Hematopoietic multipotent progenitor cell (in vitro differentiated cells): ENCODE measurements at regions not wholly inside any gene's neighbourhood (a gene's known extent, or its start where the extent isn't known, plus 50 kb on each side); places are given as distances from the start of the nearest gene placed in this dataset.
"Not testable (repeated sequence)": the region's sequence is repeated elsewhere in the genome, so short reads cannot be mapped to it uniquely, and the experiment has no call there.

Experiments used
- DNase-seq, 3 donors: peaks; one replicate each; pipeline ENCODE4 v3.0.0-alpha.2; 2011 to 2015; ENCODE audit warnings: low read depth in 2 of 3, low spot score in 2 of 3

DNA sequence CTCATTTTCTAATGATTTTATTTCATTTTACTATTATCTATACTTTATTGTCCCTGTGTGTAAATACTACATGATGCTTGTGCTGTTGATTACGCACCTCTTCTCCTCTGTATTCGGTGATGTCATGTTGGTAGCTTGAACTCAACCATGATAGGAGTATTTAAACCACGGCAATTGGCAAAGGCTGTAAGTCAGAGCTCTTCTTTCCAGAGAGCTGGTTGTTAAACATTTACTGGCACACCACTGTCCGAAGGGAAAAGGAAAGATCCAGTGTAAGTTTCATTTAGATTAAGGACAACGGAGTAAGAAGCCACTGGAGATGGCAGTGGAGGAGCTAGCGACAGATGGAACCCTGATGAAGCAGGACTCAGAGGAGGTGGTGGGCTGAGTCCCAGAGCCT, 93.4 kb upstream of the KCNE2 start:
- no peak for DNase-seq

- no peak for DNase-seq
These were observed 92.5 kb upstream of the KCNE2 start for GRCh38 chr21:34271189-34271851.

GRCh38 chr21:34272321-34272720, 91.5 kb upstream of the KCNE2 start:
- no peak for DNase-seq

DNA sequence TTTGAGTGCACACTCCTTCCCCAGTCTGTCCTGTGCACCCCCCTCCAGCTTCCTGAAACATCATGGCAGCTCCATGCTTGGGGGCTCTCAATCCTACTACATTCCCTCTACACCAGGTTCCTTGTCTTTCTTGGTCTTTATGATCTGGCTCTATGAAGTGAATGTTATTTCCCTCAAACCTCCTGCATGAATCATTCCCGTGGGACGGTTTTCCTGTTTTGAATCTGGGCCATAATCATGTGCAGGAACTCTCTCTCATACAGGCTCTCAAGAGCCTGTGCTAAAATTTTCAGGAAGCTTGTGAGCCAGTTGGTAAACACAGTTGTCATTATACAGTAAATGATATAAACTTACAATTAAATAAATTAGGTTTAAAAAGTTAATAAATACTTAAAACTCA, 89.8 kb upstream of the KCNE2 start:
- DNase-seq: no peak

DNA sequence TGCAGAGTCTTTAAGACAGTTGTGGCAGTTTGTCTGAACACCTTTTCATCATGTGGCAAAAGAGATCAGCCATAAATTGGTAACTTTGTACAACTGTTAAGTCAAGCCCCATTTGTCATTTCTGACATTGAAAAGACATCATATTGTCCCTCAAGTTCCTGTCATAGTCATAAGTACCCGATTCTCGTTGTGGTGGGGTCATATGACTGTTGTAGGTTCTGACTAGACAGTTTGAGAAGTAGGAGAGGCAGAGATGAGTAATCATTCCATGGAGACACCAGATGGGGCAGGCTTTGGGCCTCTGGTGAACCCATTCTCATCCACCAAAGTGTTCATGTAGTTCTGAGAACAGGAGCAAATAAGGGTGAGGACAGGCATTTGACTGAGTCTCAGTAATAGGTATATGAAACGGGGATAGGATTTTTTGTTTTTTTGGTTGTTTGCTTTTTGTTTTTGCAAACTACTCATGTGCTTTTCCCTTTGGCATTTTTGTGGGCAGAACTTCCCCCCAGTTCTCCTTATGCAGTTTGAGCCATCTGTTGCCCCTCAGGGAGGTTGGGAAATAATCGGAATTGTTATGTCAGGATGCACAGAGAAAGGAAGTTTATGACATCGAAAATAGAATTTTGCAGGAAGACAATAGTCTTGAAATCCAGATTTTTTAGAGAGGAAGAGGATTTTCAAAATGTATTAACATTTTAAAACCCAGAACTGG, 86.9 kb upstream of the KCNE2 start:
- DNase-seq: no peak

GRCh38 chr21:34278451-34278850, 85.4 kb upstream of the KCNE2 start:
- DNase-seq: no peak

DNA sequence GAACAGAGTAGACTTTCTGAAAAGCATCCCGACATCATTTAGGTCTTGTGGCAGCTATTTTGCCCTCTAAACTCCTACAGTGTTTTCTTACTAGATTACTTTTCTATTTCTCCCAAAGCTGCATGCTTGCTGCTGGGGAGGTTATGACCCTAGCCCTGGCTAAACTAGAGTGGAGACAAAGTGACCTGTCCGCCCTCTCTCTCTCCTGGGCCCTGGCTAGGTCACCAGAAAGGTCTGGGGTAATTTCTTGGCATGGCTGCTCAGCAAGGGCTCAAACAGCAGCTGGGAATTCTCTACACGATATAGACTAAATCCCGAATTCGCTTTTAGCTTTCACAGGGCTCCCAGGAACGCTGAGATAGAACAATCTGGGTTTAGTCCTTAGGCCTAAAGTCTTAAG, 84.5 kb upstream of the KCNE2 start:
- no peak for DNase-seq

DNA sequence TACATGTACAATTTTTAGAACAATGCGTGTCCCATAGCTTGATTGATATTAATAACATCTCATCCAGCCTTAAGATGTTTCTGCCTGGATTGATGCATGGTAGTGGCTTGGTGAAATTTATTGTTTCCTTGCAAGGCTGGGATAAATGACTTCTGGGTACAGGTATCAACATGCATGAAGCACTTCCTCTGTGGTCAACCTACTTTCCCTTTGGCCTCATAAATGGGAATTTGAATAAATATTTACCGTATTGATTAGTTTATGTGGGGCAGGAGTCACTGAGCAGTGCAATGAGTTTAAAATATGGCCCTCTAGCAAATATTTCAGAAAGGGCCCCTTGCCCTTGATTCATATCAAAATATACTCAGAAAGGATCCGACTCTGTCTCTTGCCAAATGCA, 83.9 kb upstream of the KCNE2 start:
- no peak for DNase-seq

GRCh38 chr21:34280389-34280795, 83.4 kb upstream of the KCNE2 start:
- DNase-seq: no peak

DNA sequence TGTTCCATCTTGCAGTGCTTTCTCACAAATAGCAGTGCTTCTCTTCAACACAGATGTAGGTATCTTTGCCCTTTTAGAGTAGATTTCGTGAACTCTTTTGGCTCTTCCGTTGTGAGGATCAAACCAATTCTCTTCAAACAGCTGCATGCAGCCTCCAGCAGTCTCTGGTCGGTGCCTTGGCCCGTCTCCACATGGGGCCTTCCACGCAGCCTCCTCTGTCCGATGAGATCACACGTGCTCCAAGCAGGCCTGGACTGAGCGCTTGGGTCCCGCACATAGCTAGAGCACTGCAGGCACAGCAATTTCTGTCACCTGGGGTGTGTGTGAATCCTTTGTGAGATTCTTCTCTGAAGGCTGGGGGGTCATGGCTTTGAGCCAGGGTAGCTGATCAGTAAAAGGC, 82.8 kb upstream of the KCNE2 start:
- no peak for DNase-seq

DNA sequence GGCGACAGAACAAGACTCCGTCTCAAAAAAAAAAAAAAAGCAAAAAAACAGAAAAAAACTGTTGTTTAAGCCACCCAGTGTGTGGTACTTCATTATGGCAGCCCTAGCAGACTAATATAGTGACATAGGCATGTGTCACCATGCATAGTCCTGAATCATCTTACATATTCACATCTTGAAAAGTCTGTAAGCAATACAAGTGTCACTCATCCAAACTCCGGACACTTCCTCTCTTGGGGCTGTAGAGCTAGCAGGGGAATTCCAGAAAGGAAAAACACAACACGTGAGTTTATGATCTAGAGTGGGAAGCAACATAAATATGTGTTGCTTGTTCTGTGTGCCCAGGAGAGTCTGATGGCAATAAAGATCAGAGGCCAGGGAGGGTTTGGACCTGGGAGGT, 81.6 kb upstream of the KCNE2 start:
- DNase-seq: no peak

GRCh38 chr21:34284666-34285065, 79.1 kb upstream of the KCNE2 start:
- DNase-seq: no peak

- not testable (repeated sequence) for DNase-seq
These were observed 75.8 kb upstream of the KCNE2 start for GRCh38 chr21:34288042-34288441.

- DNase-seq: no peak
These were observed 74.0 kb upstream of the KCNE2 start for GRCh38 chr21:34289856-34290255.

DNA sequence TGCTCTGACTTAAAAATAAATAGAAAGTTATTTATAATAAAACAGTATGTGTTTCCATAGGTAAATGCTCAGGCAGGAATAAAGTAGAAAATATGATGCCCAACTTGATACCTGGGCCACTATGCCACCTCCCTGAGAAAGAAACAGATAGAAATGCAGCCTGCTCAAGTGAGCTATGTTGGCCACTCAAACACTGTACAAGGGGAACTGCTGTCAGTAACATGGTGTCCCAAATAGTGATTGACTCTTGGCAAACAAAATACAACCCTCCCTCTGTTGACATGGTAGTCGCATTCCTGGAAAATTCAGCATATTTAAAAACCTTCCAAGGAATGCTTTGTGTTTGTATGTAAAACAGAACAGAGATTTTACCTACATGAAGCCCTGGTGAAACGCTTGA, 66.9 kb upstream of the KCNE2 start:
- DNase-seq: no peak

DNA sequence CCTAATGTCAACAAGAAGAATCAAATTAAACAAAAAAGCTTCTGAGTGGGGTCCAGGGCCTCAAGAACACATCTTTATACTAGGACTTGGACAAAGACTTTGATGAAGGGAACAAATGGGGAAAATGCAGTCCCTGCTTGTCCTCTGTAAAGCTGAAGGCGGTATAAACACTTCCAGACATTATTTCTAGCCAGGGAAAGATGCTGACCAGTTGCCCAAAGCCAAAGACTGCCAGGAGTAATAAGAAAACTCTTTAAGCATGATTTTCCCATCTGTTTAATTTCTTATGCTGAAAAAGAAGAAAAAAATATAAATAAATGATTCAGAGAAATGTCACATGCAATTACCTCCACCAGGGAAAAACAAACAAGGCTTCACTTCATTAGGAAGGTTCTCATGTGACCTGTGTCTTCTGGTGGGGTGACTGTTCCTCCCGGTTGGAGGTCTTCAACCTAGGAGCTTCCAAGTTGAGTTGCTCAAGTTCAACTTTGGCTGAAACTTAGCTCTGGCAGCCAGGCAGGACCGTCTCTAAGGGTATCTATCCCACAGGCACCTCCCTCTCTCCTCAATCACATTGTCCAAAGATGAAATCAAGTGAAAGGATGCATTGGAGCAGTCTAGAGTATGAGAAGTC, 65.2 kb upstream of the KCNE2 start:
- DNase-seq: no peak

GRCh38 chr21:34299168-34299539, 64.7 kb upstream of the KCNE2 start:
- no peak for DNase-seq

DNA sequence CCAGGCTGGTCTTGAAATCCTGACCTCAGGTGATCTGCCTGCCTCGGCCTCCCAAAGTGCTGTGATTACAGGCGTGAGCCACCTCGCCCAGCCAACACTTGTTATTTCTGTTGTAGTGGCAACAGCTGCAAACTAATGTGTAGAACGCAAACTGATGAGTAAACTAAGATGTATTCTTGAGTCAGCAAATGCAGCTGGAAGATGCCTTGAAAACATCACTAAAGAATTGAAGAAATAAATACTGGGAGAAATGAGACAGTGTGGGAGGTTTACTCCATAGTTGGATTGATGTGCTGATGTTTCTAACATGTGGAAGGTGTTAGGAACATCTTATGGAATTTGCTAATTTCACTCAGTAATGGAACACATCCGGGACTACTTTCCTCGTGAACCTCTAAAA, 61.3 kb upstream of the KCNE2 start:
- DNase-seq: no peak

- no peak for DNase-seq
These were observed 57.9 kb upstream of the KCNE2 start for GRCh38 chr21:34305605-34306604.

GRCh38 chr21:34307991-34308532, 55.7 kb upstream of the KCNE2 start:
- no peak for DNase-seq
